Ureter (tissue), 1 donor: ENCODE measurements at regions not wholly inside any gene's neighbourhood (a gene's known extent, or its start where the extent isn't known, plus 50 kb on each side); places are given as distances from the start of the nearest gene placed in this dataset.

Source experiments
- DNase-seq: peaks from one replicate; pipeline ENCODE4 v3.0.0-alpha.2; 2020; ENCODE audit warnings: low spot score
- donor health status: DM: yes; HTN: yes; CAD: no.

- no peak for DNase-seq
These were observed 128.2 kb upstream of the HAAO start for GRCh38 chr2:42920446-42921146.

GRCh38 chr2:42918671-42919318 lies 126.4 kb upstream of the HAAO start:
- no peak for DNase-seq

GRCh38 chr2:42918041-42918440 lies 125.7 kb upstream of the HAAO start:
- no peak for DNase-seq

GRCh38 chr2:42917425-42917927 lies 125.1 kb upstream of the HAAO start:
- peak; percentile 68 for DNase-seq

- no peak for DNase-seq
These were observed 123.9 kb upstream of the HAAO start for GRCh38 chr2:42916324-42916723.

- DNase-seq = no peak
These were observed 122.5 kb upstream of the HAAO start for GRCh38 chr2:42914860-42915259.

- DNase-seq = no peak
These were observed 121.9 kb upstream of the HAAO start for GRCh38 chr2:42914314-42914713.

GRCh38 chr2:42913280-42913878 lies 121.0 kb upstream of the HAAO start:
- no peak for DNase-seq

GRCh38 chr2:42910645-42911405 lies 118.4 kb upstream of the HAAO start:
- no peak for DNase-seq

- DNase-seq = no peak
These were observed 117.6 kb upstream of the HAAO start for GRCh38 chr2:42909966-42910365.

GRCh38 chr2:42908518-42909200 lies 116.3 kb upstream of the HAAO start:
- no peak for DNase-seq

GRCh38 chr2:42907835-42908234 lies 115.5 kb upstream of the HAAO start:
- DNase-seq = no peak

GRCh38 chr2:42906557-42907411 lies 114.4 kb upstream of the HAAO start:
- peak; percentile 69 for DNase-seq

GRCh38 chr2:42906111-42906556 lies 113.8 kb upstream of the HAAO start:
- no peak for DNase-seq

GRCh38 chr2:42905341-42906110 lies 113.1 kb upstream of the HAAO start:
- no peak for DNase-seq

GRCh38 chr2:42904576-42904876 lies 112.1 kb upstream of the HAAO start:
- no peak for DNase-seq

- no peak for DNase-seq
These were observed 111.6 kb upstream of the HAAO start for GRCh38 chr2:42903821-42904575.

- no peak for DNase-seq
These were observed 110.7 kb upstream of the HAAO start for GRCh38 chr2:42902939-42903709.
